Testis (tissue), 2 donors: ENCODE measurements at regions not wholly inside any gene's neighbourhood (a gene's known extent, or its start where the extent isn't known, plus 50 kb on each side); places are given as distances from the start of the nearest gene placed in this dataset.

Experiments used
- DNase-seq: peaks from one replicate; pipeline ENCODE4 v3.0.0-alpha.2; 2019
- H3K27ac ChIP-seq, 2 donors: fragments of 200-600 bp; sonication (generic); one replicate each; pipeline ENCODE4 v1.5.1; 2019
- H3K27me3 ChIP-seq: fragments of 200-600 bp; sonication (generic); one replicate; pipeline ENCODE4 v1.5.1; 2019
- H3K36me3 ChIP-seq: fragments of 200-600 bp; sonication (generic); one replicate; pipeline ENCODE4 v1.5.1; 2017; ENCODE audit warnings: low read depth; ENCODE audit errors: missing control alignments
- H3K4me1 ChIP-seq: fragments of 200-600 bp; sonication (generic); one replicate; pipeline ENCODE4 v1.5.1; 2019
- H3K4me3 ChIP-seq, 2 donors: fragments of 200-600 bp; sonication (generic); one replicate each; pipeline ENCODE4 v1.5.1; 2017 to 2019
- H3K9me3 ChIP-seq: fragments of 200-600 bp; sonication (generic); one replicate; pipeline ENCODE4 v1.5.1; 2017
- POLR2A ChIP-seq: fragments of 450-650 bp; IDR thresholded peaks from one replicate; pipeline ENCODE4 v1.6.1; 2017; ENCODE audit warnings: antibody characterized with exemption, mild to moderate bottlenecking, moderate library complexity
- WGBS, 2 donors: methylation state at CpG; one replicate each; pipeline ENCODE4 v1.1.5; 2018; 5-methylcytosine and 5-hydroxymethylcytosine counted together
- intact Hi-C: fragments of 100-400 bp; cut with DNase I; formaldehyde crosslinking; loops from one replicate; pipeline ENCODE4 v1.15.1; 2023; ENCODE audit warnings: low total_unique reads
- TF ChIP-seq, protein P1 (sequence below), 3 experiments: fragments of 450-650 bp in 2 of 3; fragments of 200-600 bp in 1 of 3; sonication (generic) in 1 of 3; IDR thresholded peaks; one replicate each; pipeline ENCODE4 v1.5.1; 2016 to 2019; ENCODE audit warnings: antibody characterized with exemption in 3 of 3, mild to moderate bottlenecking in 2 of 3, moderate library complexity in 1 of 3

DNA sequence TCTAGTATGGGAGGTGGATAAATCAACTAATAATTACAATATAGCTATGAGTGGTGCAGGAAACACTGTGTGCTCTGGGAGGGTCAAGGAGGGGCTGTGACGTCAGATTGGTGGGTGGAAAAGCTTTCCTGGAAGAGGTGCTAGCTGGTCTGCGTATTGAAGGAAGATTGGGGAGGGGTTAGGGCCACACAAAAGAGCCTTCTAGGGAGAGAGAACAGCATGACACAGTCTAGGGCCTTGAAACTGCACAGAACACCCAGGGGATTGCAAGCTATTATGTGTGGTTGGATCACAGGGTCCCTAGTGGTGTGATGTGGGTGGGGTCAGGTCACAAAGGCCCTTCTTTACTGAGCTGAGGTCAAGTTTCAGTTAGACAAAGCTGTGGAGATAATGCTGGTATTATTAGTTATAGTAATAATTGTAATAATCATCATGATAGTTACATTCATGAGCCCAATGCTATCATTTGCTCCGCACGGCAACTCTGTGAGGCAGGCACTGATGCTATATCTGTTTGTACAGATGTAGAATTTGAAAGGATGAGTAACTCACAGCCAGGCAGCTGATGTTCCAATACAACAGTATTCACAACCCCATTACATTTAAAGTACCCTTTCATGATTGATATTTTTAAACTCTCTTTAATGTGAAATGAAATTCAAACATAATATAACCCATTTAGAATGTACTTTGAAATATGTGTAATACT lies 197.4 kb upstream of the IL12B start:
- no peaks in the 10 kb centered on the region for H3K36me3 ChIP-seq
- DNase-seq: no peak
- H3K4me1 ChIP-seq: peaks cover 5% of the 10 kb centered on the region
- no peaks in the 10 kb centered on the region for H3K9me3 ChIP-seq
- no peaks in the 10 kb centered on the region for H3K27me3 ChIP-seq
- TF ChIP-seq POLR2A: no peak
- TF ChIP-seq, protein P1, sequence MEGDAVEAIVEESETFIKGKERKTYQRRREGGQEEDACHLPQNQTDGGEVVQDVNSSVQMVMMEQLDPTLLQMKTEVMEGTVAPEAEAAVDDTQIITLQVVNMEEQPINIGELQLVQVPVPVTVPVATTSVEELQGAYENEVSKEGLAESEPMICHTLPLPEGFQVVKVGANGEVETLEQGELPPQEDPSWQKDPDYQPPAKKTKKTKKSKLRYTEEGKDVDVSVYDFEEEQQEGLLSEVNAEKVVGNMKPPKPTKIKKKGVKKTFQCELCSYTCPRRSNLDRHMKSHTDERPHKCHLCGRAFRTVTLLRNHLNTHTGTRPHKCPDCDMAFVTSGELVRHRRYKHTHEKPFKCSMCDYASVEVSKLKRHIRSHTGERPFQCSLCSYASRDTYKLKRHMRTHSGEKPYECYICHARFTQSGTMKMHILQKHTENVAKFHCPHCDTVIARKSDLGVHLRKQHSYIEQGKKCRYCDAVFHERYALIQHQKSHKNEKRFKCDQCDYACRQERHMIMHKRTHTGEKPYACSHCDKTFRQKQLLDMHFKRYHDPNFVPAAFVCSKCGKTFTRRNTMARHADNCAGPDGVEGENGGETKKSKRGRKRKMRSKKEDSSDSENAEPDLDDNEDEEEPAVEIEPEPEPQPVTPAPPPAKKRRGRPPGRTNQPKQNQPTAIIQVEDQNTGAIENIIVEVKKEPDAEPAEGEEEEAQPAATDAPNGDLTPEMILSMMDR (IDR thresholded peaks at IDR 0.05): no peak
- no peak overlapping the region for H3K4me3 ChIP-seq
- intact Hi-C loops: no loop called here
- no peak overlapping the region for H3K27ac ChIP-seq
- WGBS, 2 donors: 60 to 64% methylated on average over 4 of the region's 4 CpGs

DNA sequence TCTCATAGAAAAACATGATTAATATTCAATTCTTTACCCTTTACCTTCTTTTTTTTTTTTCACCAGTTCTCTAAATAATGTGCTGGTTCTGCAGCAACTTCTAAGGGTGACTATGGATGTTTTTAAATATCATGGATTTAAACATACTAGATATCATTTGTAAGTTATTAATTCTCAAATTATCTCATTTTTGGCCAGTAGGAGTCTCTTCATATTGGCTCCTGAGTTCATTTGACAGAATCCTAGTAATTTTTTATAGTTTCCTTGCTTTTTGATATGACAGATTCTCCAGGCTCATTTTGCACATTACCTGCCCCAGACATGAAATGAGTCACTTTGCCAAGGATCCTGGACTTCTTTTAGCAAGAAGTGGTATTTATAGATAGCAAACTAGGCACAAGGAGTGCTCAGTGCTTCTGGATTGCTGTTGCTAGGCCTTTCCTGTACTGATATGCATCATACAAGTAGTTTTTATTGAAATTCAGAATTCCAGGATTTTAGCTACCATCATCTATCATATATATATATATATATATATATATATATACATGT lies 201.3 kb upstream of the IL12B start:
- Histone ChIP-seq H3K27me3 (no peaks in the 10 kb centered on the region), H3K27ac (no peak overlapping the region), H3K36me3 (no peaks in the 10 kb centered on the region), H3K4me1 (no peaks in the 10 kb centered on the region), H3K4me3 (no peak overlapping the region), H3K9me3 (no peaks in the 10 kb centered on the region)
- TF ChIP-seq, protein P1 (IDR thresholded peaks at IDR 0.05): no peak
- TF ChIP-seq POLR2A: no peak
- intact Hi-C loops: no loop called here
- DNase-seq: no peak

DNA sequence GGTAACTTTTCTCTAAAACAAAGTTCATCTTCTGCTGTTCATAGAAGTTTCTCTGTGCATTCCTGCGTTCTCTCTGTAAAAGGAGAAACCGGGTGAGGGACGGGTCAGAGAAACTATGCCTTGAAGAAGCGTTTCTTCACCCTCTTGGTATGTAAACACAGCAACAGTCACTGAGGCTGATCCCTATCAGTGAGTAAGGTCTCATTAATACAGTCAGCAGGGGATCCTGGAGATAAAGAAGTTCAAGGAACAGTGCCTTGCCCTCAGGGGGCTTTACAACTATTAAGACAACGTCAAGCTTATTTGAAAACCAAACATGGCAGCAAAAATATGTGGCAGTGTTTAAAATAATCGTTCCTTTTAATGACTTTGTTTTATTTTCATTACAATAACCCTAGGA lies 202.9 kb upstream of the IL12B start:
- Histone ChIP-seq H3K27ac (no peak overlapping the region), H3K27me3 (no peaks in the 10 kb centered on the region), H3K36me3 (no peaks in the 10 kb centered on the region), H3K4me1 (no peaks in the 10 kb centered on the region), H3K9me3 (no peaks in the 10 kb centered on the region), H3K4me3 (no peak overlapping the region)
- no peak for DNase-seq
- WGBS, 2 donors: 65 to 85% methylated on average over 6 of the region's 6 CpGs
- TF ChIP-seq, protein P1 (IDR thresholded peaks at IDR 0.05): no peak
- no peak for TF ChIP-seq POLR2A
- intact Hi-C loops: no loop called here

DNA sequence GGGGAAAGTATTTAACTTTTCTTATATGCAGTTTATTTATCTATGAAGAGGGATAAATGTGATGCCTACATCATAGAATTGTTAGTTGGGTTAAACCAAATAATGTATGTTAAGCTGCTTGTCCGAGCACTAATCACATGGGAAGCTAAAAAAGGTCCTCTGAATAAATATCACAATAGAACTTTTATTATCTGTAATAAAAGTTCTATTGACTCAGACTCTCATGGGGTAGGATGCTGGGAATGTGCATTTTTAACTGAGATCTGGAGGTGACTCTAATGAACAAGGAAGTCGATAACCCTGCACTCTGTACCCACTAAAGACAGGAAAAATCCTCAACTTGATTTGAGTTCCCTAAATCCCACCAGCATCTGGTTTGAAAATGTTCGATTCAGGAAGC lies 205.9 kb upstream of the IL12B start:
- no peaks in the 10 kb centered on the region for H3K36me3 ChIP-seq
- H3K27ac ChIP-seq: no peak overlapping the region
- intact Hi-C loops: no loop called here
- TF ChIP-seq, protein P1 (IDR thresholded peaks at IDR 0.05): no peak
- TF ChIP-seq POLR2A: no peak
- H3K4me1 ChIP-seq: no peaks in the 10 kb centered on the region
- no peak overlapping the region for H3K4me3 ChIP-seq
- no peaks in the 10 kb centered on the region for H3K27me3 ChIP-seq
- DNase-seq: no peak
- 85 to 92% methylated on average over 3 of the region's 3 CpGs for WGBS, 2 donors
- no peaks in the 10 kb centered on the region for H3K9me3 ChIP-seq

DNA sequence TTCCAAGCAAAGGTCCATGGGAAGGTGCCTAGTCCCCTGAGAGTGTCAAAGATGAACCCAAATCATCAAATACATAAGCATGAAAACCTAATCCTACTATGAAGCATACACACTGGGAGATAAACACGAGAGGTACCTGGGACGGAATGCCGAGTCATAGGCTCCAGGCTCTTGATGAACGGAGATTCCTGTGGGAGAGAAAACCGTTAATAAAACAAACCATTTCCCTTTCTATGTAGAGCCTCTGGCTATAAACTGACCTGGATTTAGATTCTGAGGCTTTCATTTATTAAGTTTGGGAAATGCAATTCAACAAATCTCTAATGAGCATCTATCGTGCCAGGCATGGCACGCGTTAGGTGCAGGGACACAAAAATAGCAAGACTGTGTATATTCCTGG lies 206.4 kb upstream of the IL12B start:
- Histone ChIP-seq H3K4me1 (no peaks in the 10 kb centered on the region), H3K4me3 (no peak overlapping the region), H3K27me3 (no peaks in the 10 kb centered on the region), H3K36me3 (no peaks in the 10 kb centered on the region), H3K27ac (no peak overlapping the region), H3K9me3 (no peaks in the 10 kb centered on the region)
- TF ChIP-seq, protein P1 (IDR thresholded peaks at IDR 0.05): no peak
- no peak for TF ChIP-seq POLR2A
- no peak for DNase-seq
- intact Hi-C loops: no loop called here
- 94 to 95% methylated on average over 8 of the region's 8 CpGs for WGBS, 2 donors
